Sigmoid colon (tissue), 4 donors: ENCODE measurements at regions not wholly inside any gene's neighbourhood (a gene's known extent, or its start where the extent isn't known, plus 50 kb on each side); places are given as distances from the start of the nearest gene placed in this dataset.

Experiments
- CTCF ChIP-seq, 4 experiments: fragments of 450-650 bp in 3 of 4; fragments of 200-600 bp in 1 of 4; IDR thresholded peaks; one replicate each; pipeline ENCODE4 v1.5.1; 2016 to 2019; ENCODE audit warnings: antibody characterized with exemption in 4 of 4, mild to moderate bottlenecking in 3 of 4, moderate library complexity in 2 of 4
- EP300 ChIP-seq, 4 donors: sonication (generic); formaldehyde crosslinking; IDR thresholded peaks; one replicate each; pipeline ENCODE4 v1.6.1; 2017; ENCODE audit warnings: antibody characterized with exemption in 4 of 4

- TF ChIP-seq EP300 (IDR thresholded peaks at IDR 0.05) = no peak
- TF ChIP-seq CTCF (IDR thresholded peaks at IDR 0.05) = no peak
Observed at GRCh38 chr14:44383636-44384035, 123.4 kb downstream of the FSCB start.
